Fibroblast of lung (primary cell): ENCODE measurements at regions not wholly inside any gene's neighbourhood (a gene's known extent, or its start where the extent isn't known, plus 50 kb on each side); places are given as distances from the start of the nearest gene placed in this dataset.

Experiments used
- DNase-seq, 2 donors: peaks; one replicate each; pipeline versions ENCODE4 v3.0.0 to v3.0.0-alpha.2; 2010; ENCODE audit warnings: low read depth in 2 of 2
- H2AFZ ChIP-seq: 2 replicates; pipeline ENCODE4 v1.5.1; 2012; ENCODE audit warnings: low read length, control low read depth, inconsistent platforms
- H3K27ac ChIP-seq: 2 replicates; pipeline ENCODE4 v1.5.1; 2011; ENCODE audit warnings: low read length, control low read depth; ENCODE audit not compliant: insufficient read depth
- H3K27me3 ChIP-seq: 2 replicates; pipeline ENCODE4 v1.5.1; 2011; ENCODE audit warnings: mild to moderate bottlenecking, low read length; ENCODE audit not compliant: control insufficient read depth, insufficient read depth
- H3K36me3 ChIP-seq: 2 replicates; pipeline ENCODE4 v1.5.1; 2011; ENCODE audit warnings: low read length; ENCODE audit not compliant: control insufficient read depth, insufficient read depth
- H3K4me1 ChIP-seq: 2 replicates; pipeline ENCODE4 v1.5.1; 2011; ENCODE audit warnings: low read length; ENCODE audit not compliant: control insufficient read depth, insufficient read depth; ENCODE audit errors: extremely low read depth
- H3K4me2 ChIP-seq: 2 replicates; pipeline ENCODE4 v1.5.1; 2011; ENCODE audit warnings: low read length, control low read depth; ENCODE audit not compliant: insufficient read depth; ENCODE audit errors: extremely low read depth
- H3K4me3 ChIP-seq, 4 experiments: fragments of 200-600 bp in 1 of 4; sonication (generic) in 1 of 4; replicated peaks in 1 of 4; 2 replicates each; pipeline ENCODE4 v1.5.1; 2011 to 2016; ENCODE audit warnings: low read length in 4 of 4, low read depth in 3 of 4, mild to moderate bottlenecking in 3 of 4, control low read depth in 2 of 4, inconsistent platforms in 1 of 4, mixed read lengths in 1 of 4; ENCODE audit not compliant: insufficient read depth in 1 of 4; ENCODE audit errors: control extremely low read depth in 1 of 4
- H3K79me2 ChIP-seq: 2 replicates; pipeline ENCODE4 v1.5.1; 2012; ENCODE audit warnings: mild to moderate bottlenecking, low read length, inconsistent platforms; ENCODE audit not compliant: control insufficient read depth, insufficient read depth
- H3K9ac ChIP-seq: 2 replicates; pipeline ENCODE4 v1.5.1; 2011; ENCODE audit warnings: mild to moderate bottlenecking, low read length, control low read depth; ENCODE audit not compliant: insufficient read depth
- H3K9me3 ChIP-seq: 2 replicates; pipeline ENCODE4 v1.5.1; 2012; ENCODE audit warnings: low read depth, low read length; ENCODE audit not compliant: control insufficient read depth, insufficient read depth
- H4K20me1 ChIP-seq: 2 replicates; pipeline ENCODE4 v1.5.1; 2011; ENCODE audit warnings: low read length; ENCODE audit not compliant: control insufficient read depth, insufficient read depth; ENCODE audit errors: extremely low read depth
- CTCF ChIP-seq, 2 donors: IDR thresholded peaks in 1 of 2; conservative IDR thresholded peaks in 1 of 2; 1 replicate in 1 of 2; 2 replicates in 1 of 2; pipeline ENCODE4 v1.5.1; 2011 to 2012; ENCODE audit warnings: low read length in 2 of 2, control low read depth in 1 of 2, inconsistent platforms in 1 of 2, low read depth in 1 of 2, mild to moderate bottlenecking in 1 of 2
- EZH2 ChIP-seq: IDR thresholded peaks from 2 replicates; pipeline ENCODE4 v1.5.1; 2012; ENCODE audit warnings: low read length, control low read depth, mild to moderate bottlenecking; ENCODE audit errors: missing control alignments

- Histone ChIP-seq H3K9me3 (no peaks in the 10 kb centered on the region), H3K36me3 (no peaks in the 10 kb centered on the region)
- no peak for DNase-seq
These were observed 589.5 kb upstream of the NXPH2 start for GRCh38 chr2:139369423-139370409.

GRCh38 chr2:139367416-139367815 is 587.2 kb upstream of the NXPH2 start:
- H3K9me3 ChIP-seq = no peaks in the 10 kb centered on the region
- no peak overlapping the region for H3K4me3 ChIP-seq
- no peak overlapping the region for H3K4me2 ChIP-seq
- no peak overlapping the region for H3K27ac ChIP-seq
- no peaks in the 10 kb centered on the region for H3K36me3 ChIP-seq
- no peaks in the 10 kb centered on the region for H3K4me1 ChIP-seq
- TF ChIP-seq EZH2 (no peak), CTCF (conservative IDR thresholded peaks at IDR 0.05 in 1 of 2, IDR thresholded peaks at IDR 0.05 in 1 of 2; ENCODE audit: low read depth in 1 of 2, low read length in 2 of 2) (no peak)
- no peaks in the 10 kb centered on the region for H3K79me2 ChIP-seq
- H2AFZ ChIP-seq = no peak overlapping the region
- no peak overlapping the region for H3K9ac ChIP-seq
- H4K20me1 ChIP-seq = no peaks in the 10 kb centered on the region
- no peaks in the 10 kb centered on the region for H3K27me3 ChIP-seq
- no peak for DNase-seq

More at GRCh38 chr2:139369423-139370409, 589.5 kb upstream of the NXPH2 start:
- Histone ChIP-seq H3K79me2 (no peaks in the 10 kb centered on the region), H2AFZ (no peak overlapping the region), H3K9ac (no peak overlapping the region), H3K27ac (no peak overlapping the region), H4K20me1 (no peaks in the 10 kb centered on the region), H3K4me3 (no peak overlapping the region), H3K4me1 (no peaks in the 10 kb centered on the region), H3K4me2 (no peak overlapping the region), H3K27me3 (no peaks in the 10 kb centered on the region)
- TF ChIP-seq CTCF (conservative IDR thresholded peaks at IDR 0.05 in 1 of 2, IDR thresholded peaks at IDR 0.05 in 1 of 2; ENCODE audit: low read depth in 1 of 2, low read length in 2 of 2) (no peak), EZH2 (no peak)

- Histone ChIP-seq H3K9me3 (no peaks in the 10 kb centered on the region), H3K9ac (no peak overlapping the region), H3K27me3 (no peaks in the 10 kb centered on the region), H3K4me2 (no peak overlapping the region), H3K79me2 (no peaks in the 10 kb centered on the region), H3K4me1 (no peaks in the 10 kb centered on the region), H2AFZ (no peak overlapping the region), H4K20me1 (no peaks in the 10 kb centered on the region), H3K4me3 (no peak overlapping the region), H3K36me3 (no peaks in the 10 kb centered on the region), H3K27ac (no peak overlapping the region)
- no peak for DNase-seq
- TF ChIP-seq EZH2 = no peak
- no peak for TF ChIP-seq CTCF (conservative IDR thresholded peaks at IDR 0.05 in 1 of 2, IDR thresholded peaks at IDR 0.05 in 1 of 2; ENCODE audit: low read depth in 1 of 2, low read length in 2 of 2)
These were observed 586.5 kb upstream of the NXPH2 start for GRCh38 chr2:139366681-139367080.
